GM21576 (cell line): ENCODE measurements at regions not wholly inside any gene's neighbourhood (a gene's known extent, or its start where the extent isn't known, plus 50 kb on each side); places are given as distances from the start of the nearest gene placed in this dataset.
"Not testable (repeated sequence)": the region's sequence is repeated elsewhere in the genome, so short reads cannot be mapped to it uniquely, and the experiment has no call there.

Source experiments
- ATAC-seq: cut with Tn5 transposase; IDR thresholded peaks from one replicate; pipeline ENCODE4 v1.9.1; 2021; ENCODE audit warnings: mild to moderate bottlenecking, moderate library complexity; ENCODE audit not compliant: unreplicated experiment

DNA sequence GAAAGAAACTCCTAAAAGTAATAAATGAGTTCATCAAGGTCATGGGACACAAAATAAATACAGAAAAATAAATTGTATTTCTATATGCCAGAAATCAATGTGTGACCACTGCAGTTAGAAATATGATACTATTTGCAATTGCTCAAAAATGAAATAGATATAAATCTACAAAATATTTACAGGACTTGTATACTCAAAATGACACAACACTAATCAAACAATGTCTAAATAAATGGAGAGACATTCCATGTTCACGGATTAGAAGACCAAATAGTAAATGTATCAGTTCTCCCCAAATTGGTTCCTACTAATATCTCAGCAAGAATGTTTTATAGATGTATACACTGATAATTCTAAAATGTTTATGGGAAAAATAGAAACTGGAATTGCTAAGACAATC, 345.3 kb downstream of the NR2F1-AS1 start:
- ATAC-seq = no peak

- ATAC-seq = no peak
Observed at GRCh38 chr5:93226202-93226735, 354.8 kb downstream of the NR2F1-AS1 start.

GRCh38 chr5:93225748-93226147, 355.3 kb downstream of the NR2F1-AS1 start:
- ATAC-seq = no peak

- ATAC-seq = no peak
Observed at GRCh38 chr5:93224624-93225023, 356.4 kb downstream of the NR2F1-AS1 start.

GRCh38 chr5:93221773-93222172, 359.2 kb downstream of the NR2F1-AS1 start:
- no peak for ATAC-seq

GRCh38 chr5:93220431-93220830, 360.6 kb downstream of the NR2F1-AS1 start:
- ATAC-seq = no peak

GRCh38 chr5:93219641-93220145, 361.3 kb downstream of the NR2F1-AS1 start:
- no peak for ATAC-seq

DNA sequence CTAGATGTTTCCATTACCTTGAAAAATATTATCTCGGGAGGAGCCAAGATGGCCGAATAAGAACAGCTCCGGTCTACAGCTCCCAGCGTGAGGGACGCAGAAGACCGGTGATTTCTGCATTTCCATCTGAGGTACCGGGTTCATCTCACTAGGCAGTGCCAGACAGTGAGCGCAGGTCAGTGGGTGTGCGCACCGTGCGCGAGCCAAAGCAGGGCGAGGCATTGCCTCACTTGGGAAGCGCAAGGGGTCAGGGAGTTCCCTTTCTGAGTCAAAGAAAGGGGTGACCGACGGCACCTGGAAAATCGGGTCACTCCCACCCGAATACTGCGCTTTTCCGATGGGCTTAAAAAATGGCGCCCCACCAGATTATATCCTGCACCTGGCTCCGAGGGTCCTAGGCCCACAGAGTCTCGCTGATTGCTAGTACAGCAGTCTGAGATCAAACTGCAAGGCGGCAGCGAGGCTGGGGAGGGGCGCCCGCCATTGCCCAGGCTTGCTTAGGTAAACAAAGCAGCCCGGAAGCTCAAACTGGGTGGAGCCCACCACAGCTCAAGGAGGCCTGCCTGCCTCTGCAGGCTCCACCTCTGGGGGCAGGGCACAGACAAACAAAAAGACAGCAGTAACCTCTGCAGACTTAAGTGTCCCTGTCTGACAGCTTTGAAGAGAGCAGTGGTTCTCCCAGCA, 367.8 kb downstream of the NR2F1-AS1 start:
- not testable (repeated sequence) for ATAC-seq

DNA sequence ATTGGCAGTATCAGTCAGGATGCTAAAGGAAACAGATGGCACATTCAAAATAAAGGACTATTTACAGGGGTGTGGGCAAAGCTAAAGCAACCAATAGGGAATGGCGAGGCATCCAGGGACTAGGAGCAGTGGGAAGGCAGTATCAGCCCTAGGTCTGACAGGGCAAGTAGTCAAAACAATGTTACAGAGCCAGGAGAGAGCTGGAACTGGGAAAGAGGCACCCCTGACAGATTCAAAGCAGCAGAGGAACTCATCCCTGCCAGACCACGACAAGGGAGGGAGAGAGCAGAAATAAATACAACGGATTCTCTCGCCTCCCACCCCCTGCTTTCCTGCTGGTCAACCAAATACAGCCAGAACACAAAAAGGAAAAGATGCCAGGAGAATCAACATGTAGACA, 371.5 kb downstream of the NR2F1-AS1 start:
- no peak for ATAC-seq

- ATAC-seq = no peak
Observed at GRCh38 chr5:93208141-93208751, 372.8 kb downstream of the NR2F1-AS1 start.

GRCh38 chr5:93206203-93206602, 374.8 kb downstream of the NR2F1-AS1 start:
- no peak for ATAC-seq

DNA sequence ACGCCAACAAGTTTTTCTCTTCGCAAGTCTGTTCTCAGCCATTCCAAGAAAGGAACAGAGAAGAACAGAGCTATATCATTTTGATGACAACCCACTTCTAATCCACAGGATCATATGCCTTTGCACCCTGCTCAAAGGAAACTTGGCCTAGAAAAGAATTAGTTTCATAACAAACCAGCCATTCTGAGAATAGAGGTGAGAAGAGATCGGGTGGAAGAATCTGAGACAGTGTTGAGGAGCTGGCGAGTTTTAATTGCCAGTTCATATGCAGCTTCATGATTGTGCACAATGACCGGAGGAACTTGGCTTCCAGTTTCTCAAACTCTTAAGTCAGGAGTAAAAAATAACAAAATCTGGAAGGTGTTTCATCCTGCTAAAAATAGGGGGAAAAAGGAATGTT, 380.0 kb downstream of the NR2F1-AS1 start:
- ATAC-seq = no peak

DNA sequence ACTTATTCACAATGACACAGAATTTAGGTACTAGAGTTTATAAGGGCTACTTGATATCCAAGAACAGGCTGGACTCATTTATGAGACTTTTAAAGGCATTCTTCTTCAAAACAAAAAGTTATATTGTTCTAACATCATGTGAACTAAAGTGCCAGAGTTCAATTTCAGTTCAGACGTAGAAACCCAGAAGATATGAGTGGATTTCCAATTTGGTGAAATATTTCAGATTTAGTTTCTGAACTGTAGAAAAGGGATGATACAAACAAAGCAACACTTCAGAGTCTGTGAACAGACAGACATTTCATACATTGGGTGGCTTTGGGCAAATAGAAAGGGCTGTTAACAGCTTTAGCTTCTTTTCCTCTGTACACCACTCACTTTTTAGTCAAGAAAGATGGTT, 384.0 kb downstream of the NR2F1-AS1 start:
- ATAC-seq = no peak

DNA sequence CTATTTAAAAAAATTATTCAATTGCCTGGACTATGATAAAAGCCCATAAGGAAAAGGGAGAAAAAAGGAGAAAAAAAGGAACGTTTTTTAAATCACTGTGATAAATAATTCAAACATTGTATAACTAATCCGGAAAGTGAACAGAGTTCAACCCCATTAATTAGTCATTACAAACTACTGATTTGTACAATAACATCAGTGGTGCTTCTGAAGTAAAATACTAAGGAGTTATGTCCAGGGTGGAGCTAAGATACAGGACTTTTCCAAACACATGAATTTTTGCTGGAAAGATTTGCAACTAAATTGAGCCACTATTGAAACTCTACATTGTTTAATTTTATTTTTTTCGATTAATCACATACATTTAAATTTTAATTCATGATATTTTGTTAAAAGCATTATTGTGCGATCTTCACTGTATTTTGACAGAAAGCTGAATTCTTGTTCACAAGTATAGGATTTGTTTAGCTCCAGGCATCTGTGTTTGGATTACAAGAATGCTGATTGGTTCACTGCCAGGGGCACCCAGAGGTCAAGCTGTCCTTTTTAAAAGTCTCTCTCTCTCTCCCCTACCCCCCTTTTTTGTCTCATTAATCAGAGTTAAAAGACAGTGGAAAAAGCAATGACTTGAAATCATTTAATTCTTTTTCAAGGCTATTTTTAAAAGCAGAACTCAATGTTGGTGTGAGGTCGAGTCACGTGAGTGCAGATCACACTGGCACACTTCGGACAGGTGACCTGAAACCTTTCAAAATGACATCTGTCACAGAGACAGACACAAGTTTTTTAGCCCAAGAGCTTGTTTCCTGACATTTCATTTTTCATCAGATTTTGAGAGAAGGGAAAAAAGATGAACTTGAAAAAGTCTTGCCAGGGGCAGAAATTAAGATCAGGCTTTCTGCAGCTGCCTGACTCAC, 387.3 kb downstream of the NR2F1-AS1 start:
- ATAC-seq = no peak

DNA sequence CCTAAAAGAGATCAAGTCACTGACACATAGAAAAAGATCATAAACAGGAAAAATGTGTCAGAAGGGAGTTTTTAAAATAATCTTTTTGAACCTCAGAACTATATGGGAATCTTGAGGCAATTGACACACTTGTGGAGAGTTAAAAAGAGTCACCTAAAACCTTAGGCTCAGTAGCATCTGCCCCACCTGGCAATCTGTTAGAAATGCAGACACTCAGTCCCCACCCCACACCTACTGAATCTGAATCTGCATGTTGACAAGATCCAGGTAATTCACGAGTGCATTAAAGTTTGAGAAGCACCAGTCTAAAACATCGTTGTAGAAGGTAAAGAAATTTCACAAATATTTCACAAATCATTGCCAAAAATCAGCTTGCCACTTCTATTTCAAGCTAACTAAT, 388.3 kb downstream of the NR2F1-AS1 start:
- no peak for ATAC-seq

GRCh38 chr5:93192087-93192486, 388.9 kb downstream of the NR2F1-AS1 start:
- ATAC-seq = no peak

DNA sequence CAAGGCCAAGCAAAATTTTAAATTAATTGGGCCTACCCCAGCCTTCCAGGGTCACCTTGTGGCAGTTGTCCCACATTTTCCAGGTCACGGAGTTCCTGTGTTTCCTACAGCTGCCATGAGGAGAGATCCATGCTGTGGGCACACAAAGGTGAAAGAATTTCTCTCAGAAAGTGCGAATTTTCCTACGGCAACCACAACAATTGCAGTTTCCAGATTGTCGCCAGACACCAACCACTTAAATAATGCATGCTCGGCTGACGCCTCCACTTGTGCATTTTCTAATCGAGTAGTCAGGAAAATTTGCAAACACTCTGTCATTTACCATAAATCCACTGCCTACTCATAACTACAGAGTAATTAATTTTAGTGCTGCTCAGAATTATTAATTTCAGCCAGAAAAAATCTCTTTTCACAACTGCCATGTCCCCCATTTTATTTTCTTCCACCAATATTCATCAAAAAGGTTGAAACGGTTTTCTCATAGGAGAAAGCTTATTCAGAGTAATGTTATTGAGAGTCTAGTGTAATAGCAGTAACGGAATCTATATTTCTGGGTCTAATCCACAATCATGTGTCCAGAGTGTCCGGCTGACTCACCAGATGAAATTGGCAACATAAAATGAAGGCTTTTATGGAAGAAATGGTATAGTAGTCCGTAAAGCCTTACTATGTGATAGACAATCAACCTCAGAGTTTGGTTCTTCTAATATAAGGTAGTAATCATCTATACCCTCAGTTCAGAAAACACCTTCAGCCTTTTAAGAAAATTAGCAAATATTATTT, 389.8 kb downstream of the NR2F1-AS1 start:
- ATAC-seq = no peak

- no peak for ATAC-seq
Observed at GRCh38 chr5:93189707-93190120, 391.3 kb downstream of the NR2F1-AS1 start.

DNA sequence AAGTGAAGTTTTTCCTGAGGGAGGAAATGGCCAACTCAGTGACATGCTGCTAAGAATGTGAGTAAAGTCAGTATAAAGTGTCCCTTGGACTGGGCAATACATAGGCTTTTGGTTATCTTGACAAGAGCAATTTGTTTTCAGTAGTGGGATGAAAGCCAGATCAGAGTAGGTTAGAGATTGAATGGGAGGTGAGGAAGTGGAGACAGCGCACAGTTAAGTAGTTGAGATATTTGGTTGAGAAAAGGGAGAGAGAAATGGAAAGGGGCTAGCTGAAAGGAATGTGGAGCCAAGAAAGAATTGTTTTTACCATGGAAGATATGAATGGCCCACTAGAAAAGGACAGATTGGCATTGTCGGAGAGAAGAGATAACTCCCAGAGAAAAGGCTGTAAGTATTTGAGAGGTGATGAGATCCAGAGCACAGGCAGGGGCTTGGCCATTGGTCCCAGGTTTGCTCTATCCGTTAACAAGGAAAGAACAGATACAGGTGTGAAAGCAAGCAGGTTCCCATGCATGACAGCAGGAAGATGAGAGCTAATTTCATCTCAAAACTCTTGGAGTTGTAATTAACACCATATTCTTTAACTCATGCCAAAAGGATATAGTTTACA, 392.0 kb downstream of the NR2F1-AS1 start:
- no peak for ATAC-seq

DNA sequence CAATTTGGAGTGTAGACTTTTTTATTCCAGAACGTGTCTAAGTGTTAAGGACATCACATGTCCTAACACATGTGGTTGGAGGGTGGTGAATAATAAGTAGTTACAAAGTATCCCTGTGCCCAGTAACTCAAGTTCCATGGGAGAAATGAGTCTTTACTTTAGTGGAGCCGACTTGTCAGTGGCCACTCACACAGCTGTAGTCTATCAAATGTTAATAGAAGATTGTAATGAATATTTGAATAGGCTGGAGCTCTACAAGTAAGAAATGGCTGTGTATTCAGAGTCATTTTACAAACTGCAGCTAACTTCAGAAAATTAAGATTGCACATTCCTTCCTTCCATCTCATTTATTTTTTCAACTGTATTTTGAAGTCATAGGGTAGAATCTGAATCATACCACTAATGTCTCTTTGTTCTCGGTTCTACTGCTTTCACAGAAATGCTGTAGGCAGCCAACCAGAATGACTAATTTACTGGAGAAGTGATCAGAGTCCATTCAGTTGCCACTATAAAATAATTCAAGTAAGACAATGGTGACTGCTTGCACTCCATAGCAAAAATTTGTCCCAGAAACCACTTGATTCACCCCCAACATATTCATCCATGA, 394.8 kb downstream of the NR2F1-AS1 start:
- ATAC-seq = no peak
